PC-3 (cell line): ENCODE measurements at regions not wholly inside any gene's neighbourhood (a gene's known extent, or its start where the extent isn't known, plus 50 kb on each side); places are given as distances from the start of the nearest gene placed in this dataset.

Experiments used
- ATAC-seq: fragments of 200-7000 bp; cut with Tn5 transposase; 2 replicates; pipeline ENCODE4 v1.9.1; 2020; ENCODE audit warnings: mild to moderate bottlenecking, moderate library complexity
- BruUV-seq: library from RNA; stranded (reverse); fragments of 400-500 nt; replicated peaks from 2 replicates; lab custom pipeline; 2021; lab: Mats Ljungman, UMichigan
- CTCF ChIA-PET: fragments of 300-600 bp; sonication (Branson Sonifier 250); formaldehyde crosslinking; loops from one replicate; lab custom pipeline; 2022; ENCODE audit warnings: antibody characterized with exemption; lab: Charles Lee
- POLR2A ChIA-PET: fragments of 300-600 bp; sonication (Branson Sonifier 250); formaldehyde crosslinking; loops from one replicate; lab custom pipeline; 2022; ENCODE audit warnings: antibody characterized with exemption; ENCODE audit not compliant: unreplicated experiment; lab: Charles Lee
- DNase-seq: peaks from one replicate; pipeline ENCODE4 v3.0.0-alpha.2; 2015
- H2AFZ ChIP-seq: fragments of 300-600 bp; sonication (generic); 2 replicates; pipeline ENCODE4 v1.6.0; 2016; ENCODE audit warnings: antibody characterized with exemption, low read length
- H3F3A ChIP-seq: fragments of 300-600 bp; sonication (generic); one replicate; pipeline ENCODE4 v1.6.0; 2017; ENCODE audit warnings: antibody characterized with exemption, low read length, control low read depth, mild to moderate bottlenecking; ENCODE audit not compliant: unreplicated experiment
- H3K27ac ChIP-seq: fragments of 300-600 bp; sonication (generic); 2 replicates; pipeline ENCODE4 v1.5.1; 2016; ENCODE audit warnings: mild to moderate bottlenecking, low read length
- H3K27me3 ChIP-seq: fragments of 300-600 bp; sonication (generic); 2 replicates; pipeline ENCODE4 v1.6.1; 2016; ENCODE audit warnings: low read length, mixed read lengths
- H3K36me3 ChIP-seq: fragments of 300-600 bp; sonication (generic); 2 replicates; pipeline ENCODE4 v1.6.1; 2016; ENCODE audit warnings: low read depth, mixed run types, low read length, mixed read lengths
- H3K4me1 ChIP-seq: fragments of 300-600 bp; sonication (generic); 2 replicates; pipeline ENCODE4 v1.5.1; 2016; ENCODE audit warnings: low read length; ENCODE audit not compliant: insufficient read depth
- H3K4me2 ChIP-seq: fragments of 300-600 bp; sonication (generic); 2 replicates; pipeline ENCODE4 v1.6.0; 2016; ENCODE audit warnings: low read length
- H3K4me3 ChIP-seq: fragments of 300-600 bp; sonication (generic); 2 replicates; pipeline ENCODE4 v1.5.1; 2016; ENCODE audit warnings: mild to moderate bottlenecking, low read length, mixed read lengths
- H3K79me2 ChIP-seq: fragments of 300-600 bp; sonication (generic); 2 replicates; pipeline ENCODE4 v1.6.1; 2017; ENCODE audit warnings: low read length, mixed read lengths
- H3K9ac ChIP-seq: fragments of 300-600 bp; sonication (generic); 2 replicates; pipeline ENCODE4 v1.6.0; 2016; ENCODE audit warnings: mild to moderate bottlenecking, low read length
- H3K9me2 ChIP-seq: fragments of 300-600 bp; sonication (generic); replicated peaks from 2 replicates; pipeline ENCODE4 v1.6.1; 2016; ENCODE audit warnings: mixed run types, low read length, mixed read lengths
- H3K9me3 ChIP-seq: fragments of 300-600 bp; sonication (generic); 2 replicates; pipeline ENCODE4 v1.6.1; 2016; ENCODE audit warnings: low read length, mixed read lengths
- H4K20me1 ChIP-seq: fragments of 300-600 bp; sonication (generic); 2 replicates; pipeline ENCODE4 v1.6.1; 2016; ENCODE audit warnings: low read length, mixed read lengths
- CTCF ChIP-seq: fragments of 300-600 bp; sonication (generic); conservative IDR thresholded peaks from 2 replicates; pipeline ENCODE4 v1.5.1; 2017; ENCODE audit warnings: antibody characterized with exemption, low read depth, mild to moderate bottlenecking, low read length
- EZH2 ChIP-seq: fragments of 300-600 bp; sonication (generic); IDR thresholded peaks from one replicate; pipeline ENCODE4 v1.6.1; 2017; ENCODE audit warnings: antibody characterized with exemption, mild to moderate bottlenecking, low read length; ENCODE audit not compliant: unreplicated experiment
- EZH2phosphoT487 ChIP-seq: fragments of 300-600 bp; sonication (generic); IDR thresholded peaks from 2 replicates; pipeline ENCODE4 v1.6.1; 2018; ENCODE audit warnings: mild to moderate bottlenecking, antibody characterized with exemption, low read length, borderline replicate concordance
- intact Hi-C: fragments of 100-400 bp; cut with micrococcal nuclease; formaldehyde crosslinking; loops from 2 replicates; pipeline ENCODE4 v1.9.0; 2023

- Histone ChIP-seq H3K4me3 (no peak overlapping the region), H3K27me3 (no peaks in the 10 kb centered on the region), H3K79me2 (no peaks in the 10 kb centered on the region), H3F3A (no peaks in the 10 kb centered on the region), H3K27ac (no peak overlapping the region), H3K9ac (no peak overlapping the region), H3K4me2 (no peak overlapping the region), H2AFZ (no peak overlapping the region), H3K4me1 (no peaks in the 10 kb centered on the region), H3K9me2 (no peaks in the 10 kb centered on the region), H3K36me3 (no peaks in the 10 kb centered on the region), H3K9me3 (no peaks in the 10 kb centered on the region), H4K20me1 (no peaks in the 10 kb centered on the region)
- POLR2A ChIA-PET: no interaction called here
- no TSS peak for BruUV-seq
- TF ChIP-seq EZH2 (no peak), EZH2phosphoT487 (no peak), CTCF (no peak)
- intact Hi-C loops: no loop called here
- CTCF ChIA-PET: no interaction called here
- ATAC-seq (no peak), DNase-seq (no peak)
Measured at GRCh38 chr16:52357711-52358110, 189.2 kb downstream of the TOX3 start.

- no peaks in the 10 kb centered on the region for H3K79me2 ChIP-seq
- no peak overlapping the region for H3K9ac ChIP-seq
- intact Hi-C loops: no loop called here
- no peak overlapping the region for H2AFZ ChIP-seq
- no peaks in the 10 kb centered on the region for H3K9me2 ChIP-seq
- DNase-seq: no peak
- H4K20me1 ChIP-seq: no peaks in the 10 kb centered on the region
- H3K4me3 ChIP-seq: no peak overlapping the region
- H3K27me3 ChIP-seq: no peaks in the 10 kb centered on the region
- BruUV-seq: no TSS peak
- no peaks in the 10 kb centered on the region for H3K9me3 ChIP-seq
- ATAC-seq: no peak
- ChIA-PET CTCF (no interaction called here), POLR2A (no interaction called here)
- H3K36me3 ChIP-seq: no peaks in the 10 kb centered on the region
- no peak overlapping the region for H3K4me2 ChIP-seq
- TF ChIP-seq EZH2phosphoT487 (no peak), EZH2 (no peak), CTCF (no peak)
- no peaks in the 10 kb centered on the region for H3F3A ChIP-seq
- no peaks in the 10 kb centered on the region for H3K4me1 ChIP-seq
- no peak overlapping the region for H3K27ac ChIP-seq
Measured at GRCh38 chr16:52353249-52353648, 193.7 kb downstream of the TOX3 start.

GRCh38 chr16:52351451-52351850 is 195.5 kb downstream of the TOX3 start:
- TF ChIP-seq EZH2 (no peak), CTCF (no peak), EZH2phosphoT487 (no peak)

More at GRCh38 chr16:52351451-52351850, 195.5 kb downstream of the TOX3 start:
- H3K4me1 ChIP-seq: no peaks in the 10 kb centered on the region
- H3K4me2 ChIP-seq: no peak overlapping the region
- H3K9me3 ChIP-seq: no peaks in the 10 kb centered on the region
- H3K9me2 ChIP-seq: no peaks in the 10 kb centered on the region
- intact Hi-C loops: no loop called here
- no peak overlapping the region for H3K9ac ChIP-seq
- H3K4me3 ChIP-seq: no peak overlapping the region
- H3K27me3 ChIP-seq: no peaks in the 10 kb centered on the region
- H2AFZ ChIP-seq: no peak overlapping the region
- no TSS peak for BruUV-seq
- H3K79me2 ChIP-seq: no peaks in the 10 kb centered on the region
- no peak overlapping the region for H3K27ac ChIP-seq
- ChIA-PET POLR2A (no interaction called here), CTCF (no interaction called here)
- no peak for ATAC-seq
- no peak for DNase-seq
- H3K36me3 ChIP-seq: no peaks in the 10 kb centered on the region
- H3F3A ChIP-seq: no peaks in the 10 kb centered on the region
- no peaks in the 10 kb centered on the region for H4K20me1 ChIP-seq
